NCI-H524 (cell line): ENCODE measurements at regions not wholly inside any gene's neighbourhood (a gene's known extent, or its start where the extent isn't known, plus 50 kb on each side); places are given as distances from the start of the nearest gene placed in this dataset.
"Not testable (repeated sequence)": the region's sequence is repeated elsewhere in the genome, so short reads cannot be mapped to it uniquely, and the experiment has no call there.

Experiments used
- DNase-seq, 2 experiments: peaks; one replicate each; lab custom pipeline; 2025; lab: John Stamatoyannopoulos, UW

DNA sequence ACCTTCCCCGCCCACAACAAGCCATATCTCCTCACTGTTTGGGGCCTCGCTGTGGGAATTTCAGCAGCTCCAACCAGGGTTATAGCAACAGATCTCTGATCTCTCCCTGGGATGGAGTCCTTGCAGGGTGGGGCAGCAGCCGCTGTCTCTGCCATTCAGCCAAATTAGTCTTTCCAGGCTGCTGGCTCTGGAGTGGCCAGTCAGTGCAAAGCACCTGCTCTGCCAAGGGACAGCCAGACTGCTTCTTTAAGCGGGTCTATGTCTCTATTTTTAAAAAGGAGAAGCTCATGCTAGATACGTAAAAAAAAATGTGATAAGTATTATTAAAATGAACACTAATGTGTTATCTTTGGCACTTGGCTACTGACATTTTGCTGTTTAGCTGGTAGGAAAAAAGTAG, 380.2 kb downstream of the CDH10 start:
- DNase-seq = no peak

- no peak for DNase-seq
Observed at GRCh38 chr5:24265306-24265705, 379.5 kb downstream of the CDH10 start.

DNA sequence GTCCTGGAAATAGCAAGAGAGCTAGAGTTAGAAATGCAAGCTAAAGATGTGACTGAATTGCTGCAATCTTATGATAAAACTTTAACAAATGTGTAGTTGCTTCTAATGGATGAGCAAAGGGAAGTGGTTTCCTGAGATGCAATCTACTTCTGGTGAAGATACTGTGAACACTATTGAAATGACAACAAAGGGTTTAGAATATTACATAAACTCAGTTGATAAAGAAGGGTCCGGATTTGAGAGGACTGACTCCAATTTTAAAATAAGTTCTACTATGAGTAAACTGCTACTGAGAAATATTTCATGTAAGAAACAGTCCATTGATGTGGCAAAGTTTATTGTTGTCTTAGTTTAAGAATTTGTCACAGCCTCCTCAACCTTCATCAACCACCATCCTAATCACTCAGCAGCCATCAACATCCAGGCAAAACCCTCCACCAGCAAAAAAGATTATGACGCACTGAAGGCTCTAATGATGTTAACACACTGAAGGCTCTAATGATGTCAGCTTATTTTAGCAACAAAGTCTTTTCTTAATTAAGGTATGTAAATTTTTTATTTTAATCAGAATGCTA, 376.2 kb downstream of the CDH10 start:
- DNase-seq = no peak

DNA sequence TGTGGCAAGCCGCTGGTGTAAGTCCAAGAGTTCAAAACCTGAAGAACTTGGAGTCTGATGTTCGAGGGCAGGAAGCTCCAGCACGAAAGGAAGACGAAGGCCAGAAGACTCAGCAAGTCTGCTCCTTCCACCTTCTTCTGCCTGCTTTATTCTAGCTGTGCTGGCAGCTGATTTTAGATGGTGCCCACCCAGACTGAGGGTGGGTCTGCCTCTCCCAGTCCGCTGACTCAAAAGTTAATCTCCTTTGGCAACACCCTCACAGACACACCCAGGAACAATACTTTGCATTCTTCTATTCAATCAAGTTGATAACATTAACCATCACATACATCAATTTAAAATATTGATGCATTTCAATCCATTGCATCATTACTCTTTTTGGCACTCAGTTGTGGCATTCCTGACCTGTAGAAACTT, 373.1 kb downstream of the CDH10 start:
- DNase-seq = not testable (repeated sequence)

GRCh38 chr5:24272741-24273140, 372.0 kb downstream of the CDH10 start:
- DNase-seq = no peak

- DNase-seq = no peak
Observed at GRCh38 chr5:24280215-24280614, 364.6 kb downstream of the CDH10 start.

DNA sequence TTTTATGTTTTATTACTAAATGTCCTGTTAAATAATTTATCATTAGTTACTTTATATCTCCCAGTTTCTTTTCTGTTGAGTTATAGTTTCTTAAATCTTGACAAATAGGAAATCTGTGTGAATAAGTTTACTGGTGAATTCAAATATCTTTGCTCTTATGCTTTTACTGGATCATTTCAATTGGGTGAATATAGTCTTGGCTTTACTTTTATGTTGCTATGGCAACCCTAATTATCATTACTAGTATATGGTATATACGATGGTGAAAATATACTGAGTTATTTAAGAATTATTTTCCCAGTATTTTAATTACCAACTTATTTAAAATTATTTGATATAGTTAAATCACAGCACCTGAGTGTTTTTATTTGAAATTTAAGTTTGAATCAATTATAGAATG, 363.0 kb downstream of the CDH10 start:
- DNase-seq = no peak

GRCh38 chr5:24289582-24290335, 355.0 kb downstream of the CDH10 start:
- no peak for DNase-seq

- no peak for DNase-seq
Observed at GRCh38 chr5:24290536-24290935, 354.2 kb downstream of the CDH10 start.

DNA sequence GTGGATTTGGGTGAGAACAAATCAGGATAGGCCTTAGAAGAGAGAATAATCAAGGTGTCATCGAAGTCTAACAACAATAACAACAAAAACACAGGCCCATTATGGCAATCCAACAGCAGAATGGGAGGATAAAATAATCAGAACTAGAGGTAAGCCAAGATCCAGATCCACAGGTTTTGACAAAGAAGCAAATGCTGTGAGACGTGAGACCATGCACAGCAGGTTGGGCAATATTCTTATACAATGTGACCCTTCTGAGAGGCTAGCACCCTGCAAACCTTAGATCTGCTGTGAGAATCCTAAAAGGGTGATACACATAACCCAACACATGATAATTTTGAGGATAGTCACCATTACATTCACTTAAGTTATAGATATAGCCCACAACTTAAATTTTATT, 352.9 kb downstream of the CDH10 start:
- no peak for DNase-seq

DNA sequence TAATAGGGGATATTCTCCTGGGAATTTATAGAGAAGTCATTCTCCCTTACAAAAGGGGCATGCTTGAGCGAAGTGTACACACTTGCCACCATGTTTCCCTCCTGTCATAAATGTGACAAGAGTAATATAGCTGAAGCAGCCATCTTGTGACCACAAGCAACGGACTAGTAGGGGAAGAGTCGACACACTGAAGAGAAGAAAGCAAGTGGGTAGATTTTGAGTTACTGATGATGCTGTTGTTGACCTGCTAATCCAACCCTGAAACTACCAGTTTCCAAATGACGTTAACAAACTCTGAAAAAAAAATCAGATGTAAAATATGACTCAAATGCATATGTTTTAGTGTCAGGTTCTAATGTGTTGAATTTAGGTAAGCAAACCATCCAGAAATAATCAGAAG, 350.4 kb downstream of the CDH10 start:
- no peak for DNase-seq

DNA sequence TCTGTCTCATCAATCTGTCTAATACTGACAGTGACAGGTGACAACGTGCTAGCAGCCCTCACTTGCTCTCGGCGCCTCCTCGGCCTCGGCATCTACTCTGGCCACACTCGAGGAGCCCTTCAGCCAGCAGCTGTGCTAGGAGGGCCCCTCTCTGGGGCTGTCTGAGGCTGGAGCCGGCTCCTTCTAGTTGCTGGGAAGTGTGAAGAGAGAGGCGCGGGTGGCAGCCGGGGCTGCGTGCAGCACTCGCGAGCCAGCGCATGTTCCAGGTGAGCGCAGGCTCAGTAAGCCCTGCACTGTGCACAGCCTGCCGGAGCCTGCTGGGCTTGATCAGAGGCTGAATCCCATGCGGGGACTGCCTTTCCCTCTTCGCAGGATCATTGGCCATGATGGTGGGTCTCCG, 330.7 kb downstream of the CDH10 start:
- DNase-seq = no peak

DNA sequence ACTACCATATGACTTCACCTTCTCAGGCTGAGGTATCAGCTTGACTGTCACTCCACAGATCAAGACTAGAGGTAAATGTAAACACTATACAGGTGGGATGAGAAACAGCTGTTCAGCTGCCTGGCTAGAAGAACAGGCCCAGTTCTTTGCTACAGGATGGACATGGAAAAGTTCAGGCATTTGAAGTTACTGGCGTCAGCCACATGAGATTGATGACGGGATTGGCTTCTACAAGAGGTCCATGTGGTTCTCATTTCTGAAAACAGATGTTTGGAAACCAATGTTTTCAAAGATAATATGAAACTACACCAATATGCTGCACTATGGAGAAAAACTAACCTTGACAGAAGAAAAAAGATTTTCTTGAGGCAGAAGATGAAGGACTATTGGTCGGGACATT, 324.1 kb downstream of the CDH10 start:
- DNase-seq = no peak

DNA sequence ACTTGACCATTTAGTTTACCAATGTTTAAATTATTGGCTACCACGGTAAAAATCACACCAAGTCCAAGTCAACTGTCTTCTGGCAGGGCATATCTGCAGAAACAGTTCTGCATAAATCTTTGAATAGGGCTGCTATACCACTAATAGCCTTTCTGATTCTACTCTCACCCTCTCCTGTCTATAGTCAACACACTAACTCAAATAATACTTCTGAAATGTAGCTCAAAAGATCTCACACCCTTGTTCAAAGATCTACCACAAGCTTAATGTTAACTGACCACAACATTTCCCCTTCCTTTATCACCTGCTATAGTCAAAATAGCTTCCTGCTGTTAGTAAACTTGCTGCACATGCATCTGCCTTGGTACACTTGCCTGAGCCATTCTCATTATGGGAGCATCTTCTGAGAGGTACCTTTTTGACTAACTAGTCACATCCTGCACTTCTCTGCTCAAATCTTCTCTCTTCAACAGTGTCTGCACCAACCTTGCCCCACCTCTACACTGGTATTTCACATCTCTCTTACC, 319.4 kb downstream of the CDH10 start:
- no peak for DNase-seq

GRCh38 chr5:24331531-24331930, 313.2 kb downstream of the CDH10 start:
- DNase-seq = no peak

- no peak for DNase-seq
Observed at GRCh38 chr5:24347158-24347557, 297.6 kb downstream of the CDH10 start.

DNA sequence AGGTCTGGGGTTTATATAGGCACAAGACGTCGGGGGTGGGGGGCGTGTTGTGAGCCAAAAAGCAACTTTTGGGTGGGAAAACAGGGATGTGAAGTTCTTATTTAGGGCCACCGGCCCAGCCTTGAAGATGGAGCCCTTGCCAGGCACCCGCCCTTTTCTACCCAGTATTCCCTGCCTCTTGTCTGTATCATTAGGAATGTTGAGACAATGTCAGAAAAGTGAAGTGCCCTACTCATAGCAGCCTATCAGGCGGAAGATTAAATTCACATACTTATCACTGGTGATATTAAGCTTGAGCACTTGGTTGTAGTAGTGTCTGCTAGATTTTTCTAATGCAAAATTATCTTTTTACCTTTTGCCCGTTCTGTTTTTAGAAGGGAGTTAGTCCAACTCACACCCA, 293.5 kb downstream of the CDH10 start:
- no peak for DNase-seq

DNA sequence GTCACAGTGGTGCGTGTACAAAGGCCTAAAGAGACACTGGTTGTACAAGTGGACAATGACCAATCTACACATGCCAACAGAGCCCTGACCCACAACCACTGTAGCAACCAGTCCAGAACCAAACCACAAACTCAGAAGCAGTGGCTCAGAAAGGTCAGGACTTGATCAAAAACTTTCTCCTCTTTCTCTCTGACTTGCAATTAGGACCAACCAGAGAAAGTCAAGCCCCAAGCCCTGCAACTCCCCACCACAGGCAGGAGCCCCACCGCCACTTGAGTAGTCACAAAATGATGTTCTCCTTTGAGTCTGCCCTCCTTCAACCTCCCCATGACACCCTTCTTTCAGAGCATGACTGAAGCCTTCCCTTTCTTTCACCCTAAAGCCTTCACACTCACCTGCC, 291.8 kb downstream of the CDH10 start:
- no peak for DNase-seq

- DNase-seq = no peak
Observed at GRCh38 chr5:24353611-24354010, 291.2 kb downstream of the CDH10 start.

- no peak for DNase-seq
Observed at GRCh38 chr5:24363789-24364481, 280.8 kb downstream of the CDH10 start.

DNA sequence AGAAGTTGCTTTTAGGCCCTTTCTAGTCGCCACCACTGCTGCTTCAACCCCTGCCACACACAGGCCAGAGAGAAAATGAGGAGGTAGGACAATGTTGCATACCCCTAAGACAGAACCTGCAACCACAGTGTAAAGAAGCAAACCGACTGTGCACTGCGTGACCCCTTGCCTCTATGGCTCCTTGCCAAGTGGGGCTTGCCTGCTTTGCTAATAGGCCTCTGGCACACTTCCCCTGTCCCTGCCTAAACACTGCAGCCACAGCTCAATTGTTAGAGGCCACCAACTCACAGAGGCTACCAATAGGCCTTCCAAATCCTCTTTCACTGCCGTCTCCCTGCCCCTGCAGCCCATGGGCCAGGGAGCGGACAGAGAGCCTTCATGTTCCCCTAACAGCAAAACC, 280.1 kb downstream of the CDH10 start:
- no peak for DNase-seq

DNA sequence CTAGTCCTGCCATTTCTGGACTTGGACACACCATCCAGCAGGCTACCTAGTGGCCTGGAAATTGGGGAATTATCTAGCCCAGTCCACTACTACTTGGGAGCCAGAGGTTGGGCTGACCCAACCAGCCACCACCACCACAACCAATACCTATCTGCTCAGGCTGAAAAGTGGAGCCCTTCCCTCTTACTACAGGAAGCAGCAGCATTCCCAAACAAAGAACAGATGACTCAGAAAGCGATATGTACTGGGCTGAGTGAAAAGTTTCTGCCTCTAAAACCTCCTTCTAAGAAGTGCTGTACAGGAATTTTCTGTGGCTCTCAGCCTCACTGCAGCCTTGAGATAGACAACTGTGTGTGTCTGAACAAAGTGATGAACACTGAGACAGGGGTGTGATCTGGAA, 279.4 kb downstream of the CDH10 start:
- DNase-seq = no peak

- no peak for DNase-seq
Observed at GRCh38 chr5:24367216-24367615, 277.6 kb downstream of the CDH10 start.
